ENCODE measurements at regions not wholly inside any gene's neighbourhood (a gene's known extent, or its start where the extent isn't known, plus 50 kb on each side); places are given as distances from the start of the nearest gene placed in this dataset.

DNA sequence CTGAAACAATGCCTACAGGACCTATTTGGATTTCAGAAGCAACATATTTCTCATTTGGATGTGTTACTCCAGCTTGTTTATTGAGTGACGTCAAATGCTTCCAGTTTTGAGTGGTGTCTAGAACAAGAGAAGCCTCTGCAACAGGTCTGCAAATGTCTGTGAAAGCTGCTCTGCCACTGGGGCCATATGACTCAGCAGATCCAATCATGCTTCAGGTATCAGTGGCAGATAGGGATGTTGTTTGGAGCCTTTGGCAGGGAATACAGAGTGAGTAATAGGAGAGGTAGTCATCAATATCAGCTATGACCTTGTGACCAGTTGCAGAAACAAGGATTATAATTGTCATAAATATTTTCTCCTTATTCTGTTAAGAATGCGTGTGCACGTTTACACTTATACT lies 141.1 kb upstream of the ZXDA start:
- no peak for DNase-seq

DNA sequence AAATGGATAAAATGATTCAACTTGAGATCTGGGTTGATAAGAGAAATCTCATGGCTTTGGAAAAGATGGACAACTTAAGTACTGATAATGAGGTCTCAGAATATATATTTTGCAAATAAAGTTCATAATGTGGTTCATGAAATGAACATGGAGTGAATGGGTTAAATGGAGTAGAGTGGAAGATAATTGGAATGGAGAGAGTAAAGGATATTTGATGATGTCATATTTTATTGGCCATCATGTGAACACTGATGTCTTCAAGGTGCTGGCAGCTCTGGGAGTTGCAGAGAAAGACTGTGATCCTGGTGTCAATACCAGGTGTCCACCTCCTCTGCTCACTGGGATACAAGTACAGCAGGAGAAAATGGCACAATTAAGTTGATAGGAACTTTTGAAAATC lies 133.9 kb upstream of the ZXDA start:
- no peak for DNase-seq

DNA sequence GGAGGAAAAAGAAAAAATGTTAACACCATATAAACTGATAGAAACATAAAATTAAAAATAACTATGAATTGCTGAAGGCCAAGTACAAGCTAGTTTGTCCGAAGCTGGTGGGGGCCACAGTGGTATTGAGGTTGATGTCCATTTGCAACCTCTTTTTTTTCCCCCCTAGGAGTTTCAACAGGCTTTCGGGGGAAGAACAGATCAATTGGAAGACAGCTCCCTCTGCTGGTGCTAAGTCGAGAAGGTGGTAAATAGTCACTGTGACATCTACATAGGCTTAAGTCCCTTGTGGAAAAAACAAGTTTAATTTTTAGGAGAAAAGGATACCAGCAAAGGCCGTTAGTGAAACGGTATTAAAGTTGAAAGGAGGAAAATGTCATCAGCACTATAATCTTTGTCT lies 115.7 kb upstream of the ZXDA start:
- DNase-seq = peak; percentile 42

DNA sequence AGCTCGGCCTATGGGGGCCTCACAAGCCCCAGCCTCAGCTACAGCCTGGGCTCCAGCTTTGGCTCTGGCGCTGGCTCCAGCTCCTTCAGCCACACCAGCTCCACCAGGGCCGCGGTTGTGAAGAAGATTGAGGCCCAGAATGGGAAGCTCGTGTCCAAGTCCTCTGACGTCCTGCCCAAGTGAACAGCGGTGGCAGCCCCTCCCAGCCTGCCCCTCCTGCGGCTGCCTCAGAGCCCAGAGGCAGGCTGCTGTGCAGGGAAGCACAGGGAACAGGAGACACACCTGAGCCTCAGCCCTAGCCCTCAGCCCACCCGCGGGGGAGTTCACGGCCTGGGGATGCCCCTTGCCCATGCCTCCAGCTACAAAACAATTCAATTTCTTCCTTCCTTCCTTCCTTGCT lies 75.7 kb upstream of the ZXDA start:
- no peak for DNase-seq

DNA sequence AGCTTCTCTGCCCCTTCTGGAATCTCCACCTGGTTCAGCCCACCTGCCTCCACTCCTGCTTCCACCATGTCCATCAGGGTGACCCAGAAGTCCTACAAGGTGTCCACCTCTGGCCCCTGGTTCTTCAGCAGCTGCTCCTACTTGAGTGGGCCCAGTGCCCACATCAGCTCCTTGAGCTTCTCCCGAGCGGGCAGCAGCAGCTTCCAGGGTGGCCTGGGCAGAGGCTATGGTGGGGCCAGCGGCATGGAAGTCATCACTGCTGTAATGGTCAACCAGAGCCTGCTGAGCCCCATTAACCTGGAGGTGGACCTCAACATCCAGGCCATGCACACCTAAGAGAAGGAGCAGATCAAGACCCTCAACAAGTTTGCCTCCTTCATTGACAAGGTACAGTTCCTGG lies 74.4 kb upstream of the ZXDA start:
- DNase-seq = no peak

DNA sequence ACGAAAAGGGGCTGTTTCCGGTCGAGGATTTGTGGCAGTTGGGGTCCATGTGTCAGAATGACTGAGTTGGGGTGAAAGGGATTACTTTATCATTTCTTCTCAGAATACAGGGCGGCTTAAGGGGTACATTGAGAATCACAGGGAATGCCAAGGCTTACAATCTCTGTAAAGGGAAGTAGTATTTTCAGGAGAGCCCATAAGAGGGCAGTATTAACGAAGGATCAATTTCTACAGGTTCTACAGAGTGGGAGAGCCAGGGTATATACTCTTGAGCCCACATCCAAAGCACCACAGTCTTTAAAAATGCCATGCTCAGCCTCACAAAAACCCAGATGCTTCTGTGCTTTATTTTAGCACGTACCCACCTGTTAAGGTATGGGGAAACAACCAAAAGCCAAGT lies 67.7 kb upstream of the ZXDA start:
- no peak for DNase-seq

DNA sequence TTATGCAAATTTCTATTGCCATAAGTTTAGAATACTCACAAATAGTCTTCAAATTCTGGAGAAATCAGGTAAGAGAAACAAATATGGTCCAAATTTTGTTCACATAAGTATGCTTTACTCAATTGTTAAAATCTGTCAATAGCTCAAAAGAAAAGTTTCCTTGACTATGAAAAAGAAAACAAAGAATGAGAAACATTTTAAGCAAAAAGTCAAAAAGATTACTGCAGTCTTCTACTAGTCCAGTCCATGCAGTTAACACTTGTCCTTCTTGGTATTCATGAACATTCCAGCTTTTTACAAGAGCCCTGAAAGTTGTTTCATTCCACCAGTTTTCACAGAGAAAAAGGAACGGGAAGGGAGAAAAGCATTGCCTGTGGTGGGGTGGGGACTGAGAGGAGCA lies 54.7 kb upstream of the ZXDA start:
- DNase-seq = no peak

Measured in activated CD4-positive, alpha-beta T cell treated with anti-CD3 and anti-CD28 coated beads, Interleukin-2, amount 50 U/mL, for 16 hours (primary cell).